Neural crest cell (in vitro differentiated cells): ENCODE measurements at regions not wholly inside any gene's neighbourhood (a gene's known extent, or its start where the extent isn't known, plus 50 kb on each side); places are given as distances from the start of the nearest gene placed in this dataset.

Experiments
- DNase-seq: peaks from one replicate; pipeline ENCODE4 v3.0.0; 2021; ENCODE audit warnings: low read depth, mixed read lengths, low spot score
- H3K27ac Mint-ChIP-seq: one replicate; pipeline ENCODE4 v1.8.0; 2021; ENCODE audit warnings: mild to moderate bottlenecking, mixed read lengths; ENCODE audit not compliant: unreplicated experiment
- H3K27me3 Mint-ChIP-seq: 2 replicates; pipeline ENCODE4 v1.8.0; 2021; ENCODE audit warnings: low read depth, mild to moderate bottlenecking, mixed read lengths
- H3K36me3 Mint-ChIP-seq: 2 replicates; pipeline ENCODE4 v1.8.0; 2021; ENCODE audit warnings: low read depth, mild to moderate bottlenecking, mixed read lengths
- H3K4me1 Mint-ChIP-seq: 2 replicates; pipeline ENCODE4 v1.8.0; 2021; ENCODE audit warnings: mixed read lengths
- H3K4me3 Mint-ChIP-seq: one replicate; pipeline ENCODE4 v1.8.0; 2021; ENCODE audit warnings: mild to moderate bottlenecking, mixed read lengths
- H3K9me3 Mint-ChIP-seq: 2 replicates; pipeline ENCODE4 v1.8.0; 2021; ENCODE audit warnings: mixed read lengths
- TF ChIP-seq, protein P1 (sequence below): fragments of 200-600 bp; sonication (generic); conservative IDR thresholded peaks from 2 replicates; pipeline ENCODE4 v1.5.0; 2021; ENCODE audit warnings: antibody characterized with exemption, mild to moderate bottlenecking

DNA sequence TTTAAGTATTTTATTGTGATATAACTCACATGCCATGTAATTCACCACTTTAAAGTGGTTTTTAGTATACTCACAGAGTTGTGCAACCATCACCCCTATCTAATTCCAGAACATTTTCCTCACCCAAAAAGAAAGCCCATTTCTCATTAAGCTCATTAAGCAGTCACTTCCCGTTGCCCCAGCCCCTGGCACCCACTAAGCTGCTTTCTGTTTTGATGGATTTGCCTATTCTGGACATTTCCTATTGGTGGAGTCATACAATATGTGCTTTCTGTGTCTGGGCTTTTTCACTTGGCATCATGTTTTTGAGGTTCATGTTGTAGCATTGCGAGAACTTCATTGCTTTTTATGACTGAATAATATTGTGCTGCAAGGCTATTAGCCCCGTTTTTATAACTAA is 66.0 kb downstream of the ARL6IP4 start:
- Mint-ChIP-seq H3K27me3 (no peaks in the 10 kb centered on the region), H3K27ac (no peak overlapping the region), H3K36me3 (no peaks in the 10 kb centered on the region), H3K4me1 (peaks cover 10% of the 10 kb centered on the region), H3K4me3 (no peak overlapping the region), H3K9me3 (no peaks in the 10 kb centered on the region)
- DNase-seq = no peak
- TF ChIP-seq, protein P1, sequence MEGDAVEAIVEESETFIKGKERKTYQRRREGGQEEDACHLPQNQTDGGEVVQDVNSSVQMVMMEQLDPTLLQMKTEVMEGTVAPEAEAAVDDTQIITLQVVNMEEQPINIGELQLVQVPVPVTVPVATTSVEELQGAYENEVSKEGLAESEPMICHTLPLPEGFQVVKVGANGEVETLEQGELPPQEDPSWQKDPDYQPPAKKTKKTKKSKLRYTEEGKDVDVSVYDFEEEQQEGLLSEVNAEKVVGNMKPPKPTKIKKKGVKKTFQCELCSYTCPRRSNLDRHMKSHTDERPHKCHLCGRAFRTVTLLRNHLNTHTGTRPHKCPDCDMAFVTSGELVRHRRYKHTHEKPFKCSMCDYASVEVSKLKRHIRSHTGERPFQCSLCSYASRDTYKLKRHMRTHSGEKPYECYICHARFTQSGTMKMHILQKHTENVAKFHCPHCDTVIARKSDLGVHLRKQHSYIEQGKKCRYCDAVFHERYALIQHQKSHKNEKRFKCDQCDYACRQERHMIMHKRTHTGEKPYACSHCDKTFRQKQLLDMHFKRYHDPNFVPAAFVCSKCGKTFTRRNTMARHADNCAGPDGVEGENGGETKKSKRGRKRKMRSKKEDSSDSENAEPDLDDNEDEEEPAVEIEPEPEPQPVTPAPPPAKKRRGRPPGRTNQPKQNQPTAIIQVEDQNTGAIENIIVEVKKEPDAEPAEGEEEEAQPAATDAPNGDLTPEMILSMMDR = no peak

DNA sequence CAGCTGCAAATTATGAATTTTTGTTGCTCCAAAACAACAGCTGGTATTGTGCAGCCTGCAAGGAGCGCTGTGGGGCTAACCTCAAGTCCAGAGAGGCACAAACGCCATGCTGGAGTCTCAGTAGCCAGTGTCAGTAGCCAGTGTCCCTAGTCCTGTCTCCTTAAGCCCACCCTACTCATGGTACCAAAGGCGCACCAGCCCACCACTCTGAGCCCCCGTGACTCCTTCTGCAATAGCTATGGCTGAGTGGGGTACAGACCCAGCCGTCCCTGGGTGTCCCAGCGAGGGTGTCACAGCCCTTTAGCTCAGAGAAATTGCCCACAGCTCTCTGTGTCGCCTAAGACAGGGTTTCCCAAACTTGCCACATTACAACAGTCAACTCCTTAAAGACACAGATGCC is 65.2 kb downstream of the ARL6IP4 start:
- Mint-ChIP-seq H3K27me3 (no peaks in the 10 kb centered on the region), H3K36me3 (no peaks in the 10 kb centered on the region), H3K9me3 (no peaks in the 10 kb centered on the region), H3K4me3 (no peak overlapping the region), H3K27ac (no peak overlapping the region), H3K4me1 (peaks cover 7% of the 10 kb centered on the region)
- TF ChIP-seq, protein P1 = no peak
- no peak for DNase-seq

DNA sequence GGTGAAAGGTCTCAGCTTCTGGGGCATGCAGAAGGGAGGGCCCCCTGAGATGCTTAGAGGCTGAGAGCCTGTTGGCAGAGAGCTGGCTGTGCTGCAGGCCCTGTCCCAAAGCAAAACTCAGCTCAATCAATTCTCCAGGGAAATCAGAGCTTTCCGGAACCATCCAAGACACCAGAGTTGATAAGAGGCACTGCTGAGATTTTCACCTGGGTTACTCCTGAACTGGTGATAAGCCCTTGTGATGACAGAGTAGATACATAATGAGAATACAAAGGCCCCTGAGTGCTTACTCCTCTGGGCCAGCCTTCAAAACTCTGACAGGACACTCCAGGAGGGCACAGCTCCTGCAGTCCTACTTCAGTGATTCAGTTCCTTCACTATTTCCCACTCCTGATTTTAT is 63.9 kb downstream of the ARL6IP4 start:
- TF ChIP-seq, protein P1 = no peak
- H3K27me3 Mint-ChIP-seq = no peaks in the 10 kb centered on the region
- H3K4me1 Mint-ChIP-seq = no peaks in the 10 kb centered on the region
- no peaks in the 10 kb centered on the region for H3K9me3 Mint-ChIP-seq
- DNase-seq = no peak
- H3K27ac Mint-ChIP-seq = no peak overlapping the region
- H3K36me3 Mint-ChIP-seq = no peaks in the 10 kb centered on the region
- H3K4me3 Mint-ChIP-seq = no peak overlapping the region

DNA sequence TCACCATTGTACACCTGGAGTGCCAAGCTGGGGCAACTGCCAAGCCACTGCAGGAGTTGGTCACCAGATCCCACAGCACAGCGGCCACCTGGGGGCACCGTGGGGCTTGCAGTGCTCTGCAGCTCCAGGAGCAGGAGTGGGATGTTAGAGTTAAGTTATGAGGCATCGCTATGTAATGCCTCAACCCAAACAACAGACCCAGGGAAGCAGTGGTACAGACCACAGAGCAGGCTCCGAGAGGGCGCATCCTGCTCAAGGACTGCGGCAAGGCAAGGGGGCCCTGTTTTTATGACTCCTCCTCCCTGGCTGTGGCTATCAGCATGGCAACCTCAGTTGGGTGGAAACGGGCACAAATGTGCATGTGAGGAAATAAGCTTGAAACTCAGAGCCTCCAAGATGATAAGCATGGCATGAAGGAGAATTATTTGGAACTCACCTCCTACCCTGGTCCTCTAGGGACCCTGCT is 63.1 kb downstream of the ARL6IP4 start:
- Mint-ChIP-seq H3K36me3 (no peaks in the 10 kb centered on the region), H3K4me3 (no peak overlapping the region), H3K9me3 (no peaks in the 10 kb centered on the region), H3K27ac (no peak overlapping the region), H3K27me3 (no peaks in the 10 kb centered on the region), H3K4me1 (no peaks in the 10 kb centered on the region)
- TF ChIP-seq, protein P1 = peak; percentile 71
- peak; percentile 45 for DNase-seq

DNA sequence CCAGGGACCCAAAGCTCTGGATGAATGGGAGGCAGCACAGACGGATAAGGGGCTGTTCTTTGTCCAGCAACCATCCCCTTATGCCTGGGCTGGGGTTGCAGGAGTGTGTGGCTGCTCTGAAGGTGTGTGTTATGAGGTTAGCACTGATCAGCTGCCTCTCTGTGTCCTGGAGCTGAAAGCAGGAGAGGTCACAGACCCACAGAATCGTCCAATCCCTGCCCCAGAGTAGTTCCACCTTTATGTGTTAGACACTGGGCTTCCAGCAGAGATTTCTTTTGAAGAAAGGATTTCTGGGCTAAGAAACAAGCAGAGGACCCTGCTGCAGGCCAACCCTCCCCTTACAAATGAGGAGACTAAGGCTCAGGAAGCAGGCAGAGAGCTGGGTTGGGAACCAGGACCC is 62.4 kb downstream of the ARL6IP4 start:
- H3K4me3 Mint-ChIP-seq = no peak overlapping the region
- H3K36me3 Mint-ChIP-seq = no peaks in the 10 kb centered on the region
- no peak for DNase-seq
- no peaks in the 10 kb centered on the region for H3K9me3 Mint-ChIP-seq
- no peaks in the 10 kb centered on the region for H3K27me3 Mint-ChIP-seq
- no peaks in the 10 kb centered on the region for H3K4me1 Mint-ChIP-seq
- TF ChIP-seq, protein P1 = no peak
- peak overlapping the region; percentile 24 for H3K27ac Mint-ChIP-seq
